ENCODE measurements at regions not wholly inside any gene's neighbourhood (a gene's known extent, or its start where the extent isn't known, plus 50 kb on each side); places are given as distances from the start of the nearest gene placed in this dataset.

GRCh38 chr11:111148121-111148520 lies 97.4 kb upstream of the POU2AF2 start:
- H3K9ac ChIP-seq (ENCODE audit: low read depth in 1 of 2, low read length in 2 of 2): no peak overlapping the region
- H3K27ac ChIP-seq (ENCODE audit: low read depth in 1 of 2, low read length in 2 of 2): no peak overlapping the region
- H3K27me3 ChIP-seq (ENCODE audit: control insufficient read depth in 4 of 4, insufficient read depth in 4 of 4, low read length in 3 of 4): peaks cover 0 to under 1% (median 0%) of the 10 kb centered on the region in 4 donors
- TF ChIP-seq GABPA (IDR thresholded peaks at IDR 0.05 in 1 of 2, conservative IDR thresholded peaks at IDR 0.05 in 1 of 2) (no peak), ZBTB33 (IDR thresholded peaks at IDR 0.05) (no peak), RAD21 (IDR thresholded peaks at IDR 0.05) (no peak), HNF4A (conservative IDR thresholded peaks at IDR 0.05) (no peak), RXRA (IDR thresholded peaks at IDR 0.05) (no peak), NR2F2 (IDR thresholded peaks at IDR 0.05) (no peak), ATF3 (IDR thresholded peaks at IDR 0.05) (no peak), YY1 (IDR thresholded peaks at IDR 0.05) (no peak), TAF1 (conservative IDR thresholded peaks at IDR 0.05) (no peak), JUND (IDR thresholded peaks at IDR 0.05) (no peak), CTCF (IDR thresholded peaks at IDR 0.05; ENCODE audit: low read depth, low read length, missing input control) (no peak), HNF4G (IDR thresholded peaks at IDR 0.05) (no peak), FOXA1 (IDR thresholded peaks at IDR 0.05) (no peak), EGR1 (IDR thresholded peaks at IDR 0.05; ENCODE audit: low read depth in 2 of 2) (no peak), REST (IDR thresholded peaks at IDR 0.05) (no peak)
- no peak for DNase-seq (ENCODE audit: low spot score)
- no peaks in the 10 kb centered on the region for H3K9me3 ChIP-seq (ENCODE audit: control insufficient read depth in 4 of 4, low read length in 3 of 4)
- no peak overlapping the region for H3K4me3 ChIP-seq (ENCODE audit: low read depth in 1 of 3, low read length in 3 of 3)
- H3K4me1 ChIP-seq (ENCODE audit: control insufficient read depth in 4 of 4, insufficient read depth in 4 of 4, low read length in 3 of 4): no peaks in the 10 kb centered on the region
- WGBS: 54% methylated on average over 3 of the region's 3 CpGs
- no peaks in the 10 kb centered on the region for H3K36me3 ChIP-seq (ENCODE audit: control insufficient read depth in 4 of 4, insufficient read depth in 3 of 4, low read depth in 1 of 4, low read length in 3 of 4)

GRCh38 chr11:111137846-111138245 lies 107.7 kb upstream of the POU2AF2 start:
- Histone ChIP-seq H3K27me3 (ENCODE audit: control insufficient read depth in 4 of 4, insufficient read depth in 4 of 4, low read length in 3 of 4) (no peaks in the 10 kb centered on the region), H3K9me3 (ENCODE audit: control insufficient read depth in 4 of 4, low read length in 3 of 4) (no peaks in the 10 kb centered on the region)
- WGBS: 39% methylated on average over 1 of the region's 1 CpG

More at GRCh38 chr11:111137846-111138245, 107.7 kb upstream of the POU2AF2 start:
- Histone ChIP-seq H3K4me1 (ENCODE audit: control insufficient read depth in 4 of 4, insufficient read depth in 4 of 4, low read length in 3 of 4) (no peaks in the 10 kb centered on the region), H3K36me3 (ENCODE audit: control insufficient read depth in 4 of 4, insufficient read depth in 3 of 4, low read depth in 1 of 4, low read length in 3 of 4) (no peaks in the 10 kb centered on the region), H3K9ac (ENCODE audit: low read depth in 1 of 2, low read length in 2 of 2) (no peak overlapping the region), H3K4me3 (ENCODE audit: low read depth in 1 of 3, low read length in 3 of 3) (no peak overlapping the region), H3K27ac (ENCODE audit: low read depth in 1 of 2, low read length in 2 of 2) (no peak overlapping the region)
- TF ChIP-seq RAD21 (IDR thresholded peaks at IDR 0.05): no peak
- no peak for DNase-seq (ENCODE audit: low spot score)
